ENCODE measurements at regions not wholly inside any gene's neighbourhood (a gene's known extent, or its start where the extent isn't known, plus 50 kb on each side); places are given as distances from the start of the nearest gene placed in this dataset.

GRCh38 chr7:68955656-68956055 lies 642.6 kb upstream of the AUTS2 start:
- TF ChIP-seq CTCF (IDR thresholded peaks at IDR 0.05) (no peak), POLR2A (IDR thresholded peaks at IDR 0.05) (no peak)
